DMS153 treated with DMSO at 0.1 percent for 48 hours (cell line): ENCODE measurements at regions not wholly inside any gene's neighbourhood (a gene's known extent, or its start where the extent isn't known, plus 50 kb on each side); places are given as distances from the start of the nearest gene placed in this dataset.
A peak's percentile ranks its signal among the peaks of the same experiment; 100 is the strongest.

Experiments
- DNase-seq: peaks from one replicate; lab custom pipeline; 2025; ENCODE audit not compliant: unreplicated experiment; lab: John Stamatoyannopoulos, UW

- no peak for DNase-seq
Observed at GRCh38 chr11:127274328-127274676, 273.7 kb upstream of the KIRREL3 start.

- DNase-seq = no peak
Observed at GRCh38 chr11:127273593-127274327, 273.2 kb upstream of the KIRREL3 start.

GRCh38 chr11:127270851-127271250 lies 270.3 kb upstream of the KIRREL3 start:
- no peak for DNase-seq

GRCh38 chr11:127269911-127270310 lies 269.3 kb upstream of the KIRREL3 start:
- DNase-seq = no peak

- DNase-seq = no peak
Observed at GRCh38 chr11:127268932-127269331, 268.4 kb upstream of the KIRREL3 start.

GRCh38 chr11:127268521-127268920 lies 268.0 kb upstream of the KIRREL3 start:
- DNase-seq = no peak

- no peak for DNase-seq
Observed at GRCh38 chr11:127259102-127259501, 258.5 kb upstream of the KIRREL3 start.

- no peak for DNase-seq
Observed at GRCh38 chr11:127255209-127255608, 254.6 kb upstream of the KIRREL3 start.

GRCh38 chr11:127252321-127252720 lies 251.8 kb upstream of the KIRREL3 start:
- no peak for DNase-seq

- no peak for DNase-seq
Observed at GRCh38 chr11:127249576-127249975, 249.0 kb upstream of the KIRREL3 start.

GRCh38 chr11:127248476-127248875 lies 247.9 kb upstream of the KIRREL3 start:
- DNase-seq = no peak

GRCh38 chr11:127247261-127247851 lies 246.8 kb upstream of the KIRREL3 start:
- DNase-seq = no peak

GRCh38 chr11:127242676-127243075 lies 242.1 kb upstream of the KIRREL3 start:
- peak; percentile 63 for DNase-seq

- DNase-seq = no peak
Observed at GRCh38 chr11:127238321-127238720, 237.8 kb upstream of the KIRREL3 start.

- no peak for DNase-seq
Observed at GRCh38 chr11:127236776-127237175, 236.2 kb upstream of the KIRREL3 start.

- no peak for DNase-seq
Observed at GRCh38 chr11:127233998-127234397, 233.4 kb upstream of the KIRREL3 start.

GRCh38 chr11:127230392-127230791 lies 229.8 kb upstream of the KIRREL3 start:
- no peak for DNase-seq

GRCh38 chr11:127226949-127227348 lies 226.4 kb upstream of the KIRREL3 start:
- DNase-seq = no peak

GRCh38 chr11:127226380-127226779 lies 225.8 kb upstream of the KIRREL3 start:
- no peak for DNase-seq

- no peak for DNase-seq
Observed at GRCh38 chr11:127225619-127226018, 225.0 kb upstream of the KIRREL3 start.

GRCh38 chr11:127224276-127224675 lies 223.7 kb upstream of the KIRREL3 start:
- no peak for DNase-seq

GRCh38 chr11:127223633-127224032 lies 223.1 kb upstream of the KIRREL3 start:
- DNase-seq = no peak

GRCh38 chr11:127223026-127223425 lies 222.5 kb upstream of the KIRREL3 start:
- DNase-seq = no peak
